T-cell (primary cell): ENCODE measurements at regions not wholly inside any gene's neighbourhood (a gene's known extent, or its start where the extent isn't known, plus 50 kb on each side); places are given as distances from the start of the nearest gene placed in this dataset.

Experiments used
- ATAC-seq, 4 experiments: fragments of 200-7000 bp in 3 of 4; fragments of 150-1000 bp in 1 of 4; cut with Tn5 transposase; replicated peaks in 1 of 4; 1 replicate in 3 of 4; 2 replicates in 1 of 4; pipeline ENCODE4 v1.10.0; 2021; ENCODE audit warnings: moderate library complexity in 3 of 4, mild to moderate bottlenecking in 2 of 4, moderate number of reproducible peaks in 1 of 4
- CTCF ChIA-PET, 2 donors: fragments of 300-600 bp; sonication (Branson Sonifier 250); formaldehyde crosslinking; loops; one replicate each; lab custom pipeline; 2022; ENCODE audit warnings: antibody characterized with exemption in 2 of 2; lab: Charles Lee
- POLR2A ChIA-PET, 2 donors: fragments of 300-600 bp; sonication (Branson Sonifier 250); formaldehyde crosslinking; loops; one replicate each; lab custom pipeline; 2022; ENCODE audit warnings: antibody characterized with exemption in 2 of 2; lab: Charles Lee
- DNase-seq, 35 experiments: peaks; one replicate each; pipeline versions ENCODE4 v3.0.0 to v3.0.0-alpha.2; 2013 to 2023
- H3K27ac ChIP-seq: one replicate; pipeline ENCODE4 v1.5.1; 2013; ENCODE audit warnings: low read length
- H3K27me3 ChIP-seq, 2 experiments: replicated peaks in 1 of 2; 1 replicate in 1 of 2; 2 replicates in 1 of 2; pipeline versions ENCODE4 v1.6.1 to v1.7.0; 2013; ENCODE audit warnings: low read length in 1 of 2, mixed read lengths in 1 of 2; ENCODE audit not compliant: control insufficient read depth in 2 of 2, insufficient read depth in 2 of 2; ENCODE audit errors: extremely low read depth in 1 of 2
- H3K36me3 ChIP-seq, 2 donors: 1 replicate in 1 of 2; 2 replicates in 1 of 2; pipeline versions ENCODE4 v1.6.1 to v1.7.0; 2013; ENCODE audit warnings: low read length in 1 of 2; ENCODE audit not compliant: control insufficient read depth in 2 of 2, insufficient read depth in 1 of 2; ENCODE audit errors: extremely low read depth in 1 of 2
- H3K4me1 ChIP-seq, 2 experiments: 1 replicate in 1 of 2; 2 replicates in 1 of 2; pipeline versions ENCODE4 v1.6.1 to v1.7.0; 2013; ENCODE audit warnings: low read length in 2 of 2, mixed read lengths in 1 of 2; ENCODE audit not compliant: insufficient read depth in 2 of 2, control insufficient read depth in 1 of 2; ENCODE audit errors: extremely low read depth in 1 of 2
- H3K4me3 ChIP-seq, 2 donors: 1 replicate in 1 of 2; 2 replicates in 1 of 2; pipeline versions ENCODE4 v1.5.1 to v1.7.0; 2013; ENCODE audit warnings: mild to moderate bottlenecking in 2 of 2, low read length in 1 of 2, moderate library complexity in 1 of 2; ENCODE audit not compliant: control insufficient read depth in 1 of 2; ENCODE audit errors: extremely low read depth in 1 of 2
- H3K9me3 ChIP-seq: 2 replicates; pipeline ENCODE4 v1.7.0; 2013
- H3K27ac Mint-ChIP-seq, 2 donors: one replicate each; pipeline ENCODE4 v1.8.0; 2020 to 2021; ENCODE audit warnings: mild to moderate bottlenecking in 2 of 2, mixed read lengths in 2 of 2
- H3K27me3 Mint-ChIP-seq, 2 donors: one replicate each; pipeline ENCODE4 v1.8.0; 2021 to 2022; ENCODE audit warnings: mixed read lengths in 2 of 2
- H3K36me3 Mint-ChIP-seq: one replicate; pipeline ENCODE4 v1.8.0; 2021; ENCODE audit warnings: mixed read lengths
- H3K4me1 Mint-ChIP-seq, 3 donors: one replicate each; pipeline ENCODE4 v1.8.0; 2020 to 2022; ENCODE audit warnings: mixed read lengths in 3 of 3, mild to moderate bottlenecking in 1 of 3
- H3K4me3 Mint-ChIP-seq, 3 donors: one replicate each; pipeline ENCODE4 v1.8.0; 2020 to 2022; ENCODE audit warnings: mild to moderate bottlenecking in 3 of 3, mixed read lengths in 3 of 3, moderate library complexity in 3 of 3
- H3K9me3 Mint-ChIP-seq, 3 donors: one replicate each; pipeline ENCODE4 v1.8.0; 2020 to 2022; ENCODE audit warnings: mixed read lengths in 3 of 3
- WGBS: methylation state at CpG from one replicate; pipeline ENCODE4 v1.1.5; 2013; ENCODE audit warnings: missing lambda C conversion rate; ENCODE audit not compliant: insufficient coverage; 5-methylcytosine and 5-hydroxymethylcytosine counted together

DNA sequence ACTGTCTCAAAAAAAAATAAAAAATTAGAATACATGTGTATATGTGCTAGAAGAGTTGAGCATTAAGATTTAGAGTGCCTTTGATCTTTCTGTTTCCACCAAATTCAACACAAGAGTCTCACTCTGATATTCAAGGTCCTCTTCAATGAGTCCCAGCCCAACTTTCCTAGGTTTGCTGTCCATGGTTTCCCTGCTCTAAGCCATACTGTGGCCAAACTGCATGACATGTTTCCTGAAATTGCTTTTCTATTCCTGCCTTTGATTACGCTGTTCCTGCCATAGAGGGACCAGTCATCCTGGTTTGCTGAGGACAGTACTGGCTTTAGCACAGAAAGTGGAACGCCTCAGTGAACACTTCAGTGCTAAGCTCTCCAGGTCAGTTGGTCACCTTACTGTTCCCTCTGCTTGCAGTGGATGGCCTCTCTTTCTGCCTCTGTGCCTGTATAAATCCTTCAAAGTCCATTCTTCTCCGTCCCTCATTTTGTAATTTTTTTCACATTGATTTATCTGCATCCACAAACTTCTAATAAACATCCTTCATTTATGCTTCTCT is 305.9 kb upstream of the PROX1 start:
- no peaks in the 10 kb centered on the region for H3K9me3 ChIP-seq
- no peaks in the 10 kb centered on the region for H3K4me1 Mint-ChIP-seq
- no peaks in the 10 kb centered on the region for H3K9me3 Mint-ChIP-seq
- ATAC-seq (no peak), DNase-seq (no peak)
- peaks cover 0 to 8% of the 10 kb centered on the region in 2 experiments for H3K27me3 ChIP-seq
- H3K27me3 Mint-ChIP-seq: peaks cover 0 to 8% of the 10 kb centered on the region in 2 donors
- ChIA-PET CTCF (no interaction called here), POLR2A (no interaction called here)
- no peak overlapping the region for H3K27ac ChIP-seq
- no peaks in the 10 kb centered on the region for H3K4me1 ChIP-seq
- no peaks in the 10 kb centered on the region for H3K36me3 ChIP-seq
- 78% methylated on average over 3 of the region's 3 CpGs for whole genome bisulfite sequencing
- H3K4me3 ChIP-seq: no peak overlapping the region
- H3K36me3 Mint-ChIP-seq: no peaks in the 10 kb centered on the region
- H3K27ac Mint-ChIP-seq: no peak overlapping the region
- H3K4me3 Mint-ChIP-seq: no peak overlapping the region

- no peaks in the 10 kb centered on the region for H3K36me3 Mint-ChIP-seq
Observed at GRCh38 chr1:213683529-213683928, 304.2 kb upstream of the PROX1 start.

GRCh38 chr1:213684454-213684853 is 303.3 kb upstream of the PROX1 start:
- Mint-ChIP-seq H3K27me3 (peaks cover 0 to 8% of the 10 kb centered on the region in 2 donors), H3K27ac (no peak overlapping the region), H3K36me3 (no peaks in the 10 kb centered on the region), H3K4me3 (no peak overlapping the region), H3K9me3 (no peaks in the 10 kb centered on the region), H3K4me1 (peaks cover 0 to 3% (median 0%) of the 10 kb centered on the region in 3 donors)
- Histone ChIP-seq H3K27me3 (peaks cover 0 to 8% of the 10 kb centered on the region in 2 experiments), H3K36me3 (no peaks in the 10 kb centered on the region), H3K4me3 (no peak overlapping the region), H3K27ac (no peak overlapping the region), H3K4me1 (no peaks in the 10 kb centered on the region), H3K9me3 (no peaks in the 10 kb centered on the region)
- CTCF ChIA-PET: no interaction called here
- POLR2A ChIA-PET: no interaction called here
- WGBS: 86% methylated on average over 3 of the region's 3 CpGs
- ATAC-seq (no peak), DNase-seq (no peak)

More at GRCh38 chr1:213683529-213683928, 304.2 kb upstream of the PROX1 start:
- WGBS: 83% methylated on average over 2 of the region's 7 CpGs
- Mint-ChIP-seq H3K4me3 (no peak overlapping the region), H3K27me3 (peaks cover 0 to 8% of the 10 kb centered on the region in 2 donors), H3K9me3 (no peaks in the 10 kb centered on the region), H3K27ac (no peak overlapping the region), H3K4me1 (peaks cover 0 to 3% (median 0%) of the 10 kb centered on the region in 3 donors)
- no peaks in the 10 kb centered on the region for H3K9me3 ChIP-seq
- no peak for DNase-seq
- no peaks in the 10 kb centered on the region for H3K36me3 ChIP-seq
- no peaks in the 10 kb centered on the region for H3K4me1 ChIP-seq
- CTCF ChIA-PET: no interaction called here
- H3K27ac ChIP-seq: no peak overlapping the region
- POLR2A ChIA-PET: no interaction called here
- no peak overlapping the region for H3K4me3 ChIP-seq
- no peak for ATAC-seq
- peaks cover 0 to 8% of the 10 kb centered on the region in 2 experiments for H3K27me3 ChIP-seq

DNA sequence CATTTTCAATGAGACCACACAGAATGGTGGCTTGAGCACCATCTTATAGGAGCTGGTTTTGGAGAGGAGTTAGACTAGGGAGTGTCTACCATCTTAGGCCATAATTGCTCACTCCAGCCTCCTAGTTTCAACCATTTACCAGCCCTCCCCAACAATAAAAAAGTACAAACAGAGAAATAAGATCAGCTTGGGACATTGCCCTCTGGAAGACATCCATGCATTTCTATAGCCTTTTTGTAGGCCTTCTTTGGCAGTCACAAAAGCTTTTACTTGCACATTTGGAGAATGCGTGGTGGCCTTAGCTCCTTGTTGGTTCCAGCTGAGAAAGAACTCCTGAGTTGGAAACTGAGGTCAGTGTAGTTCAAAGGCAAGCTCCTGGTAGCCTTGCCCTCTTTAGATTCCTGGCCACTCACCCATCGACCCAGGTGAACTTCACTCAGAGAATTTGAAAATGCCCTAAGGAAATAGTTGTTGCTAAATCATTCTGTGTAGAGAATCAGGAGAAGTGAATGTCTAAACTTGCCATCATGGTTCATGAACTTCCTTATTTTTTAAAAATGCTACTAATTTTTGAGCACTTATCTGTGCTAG is 301.7 kb upstream of the PROX1 start:
- ATAC-seq (no peak), DNase-seq (no peak)
- Histone ChIP-seq H3K9me3 (no peaks in the 10 kb centered on the region), H3K4me3 (no peak overlapping the region), H3K27ac (no peak overlapping the region), H3K4me1 (no peaks in the 10 kb centered on the region), H3K36me3 (no peaks in the 10 kb centered on the region), H3K27me3 (peaks cover 0 to 6% of the 10 kb centered on the region in 2 experiments)
- CTCF ChIA-PET: no interaction called here
- Mint-ChIP-seq H3K9me3 (no peaks in the 10 kb centered on the region), H3K27ac (no peak overlapping the region), H3K4me1 (peaks cover 0 to 3% (median 2%) of the 10 kb centered on the region in 3 donors), H3K4me3 (no peak overlapping the region), H3K36me3 (no peaks in the 10 kb centered on the region), H3K27me3 (peaks cover 0 to 8% of the 10 kb centered on the region in 2 donors)
- POLR2A ChIA-PET: interaction anchor here in 1 of 2 donors (0.6 kb wide), 1 partner anchor 12 kb away, joined by 3 read pairs; no protein-coding TSS in a partner anchor
- 86% methylated on average over 1 of the region's 2 CpGs for WGBS

DNA sequence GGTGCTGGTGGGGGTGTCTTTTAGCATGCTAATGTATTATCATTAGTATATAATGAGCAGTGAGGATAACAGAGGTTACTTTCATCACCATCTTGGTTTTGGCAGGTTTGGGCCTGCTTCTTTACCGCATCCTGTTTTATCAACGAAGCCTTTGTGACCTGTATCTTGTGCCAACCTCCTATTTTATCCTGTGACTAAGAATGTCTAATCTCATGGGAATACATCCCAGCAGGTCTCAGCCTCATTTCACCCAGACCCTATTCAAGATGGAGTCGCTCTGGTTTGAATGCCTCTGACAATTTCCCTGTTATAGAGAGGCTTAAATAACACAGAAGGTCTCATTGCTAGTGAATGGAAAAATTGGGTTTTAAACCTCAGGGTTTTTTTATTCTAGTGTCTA is 300.8 kb upstream of the PROX1 start:
- DNase-seq: no peak
- ChIA-PET CTCF (no interaction called here), POLR2A (no interaction called here)
- H3K4me1 ChIP-seq: no peaks in the 10 kb centered on the region
- H3K27me3 ChIP-seq: peaks cover 0 to 6% of the 10 kb centered on the region in 2 experiments
- 83% methylated on average over 2 of the region's 3 CpGs for WGBS
- ATAC-seq: no peak
- H3K4me3 Mint-ChIP-seq: no peak overlapping the region
- no peaks in the 10 kb centered on the region for H3K9me3 ChIP-seq
- H3K36me3 ChIP-seq: no peaks in the 10 kb centered on the region
- H3K36me3 Mint-ChIP-seq: no peaks in the 10 kb centered on the region
- no peak overlapping the region for H3K4me3 ChIP-seq
- peaks cover 0 to 4% of the 10 kb centered on the region in 2 donors for H3K27me3 Mint-ChIP-seq
- peaks cover 0 to 4% (median 3%) of the 10 kb centered on the region in 3 donors for H3K4me1 Mint-ChIP-seq
- no peak overlapping the region for H3K27ac Mint-ChIP-seq
- H3K27ac ChIP-seq: no peak overlapping the region
- no peaks in the 10 kb centered on the region for H3K9me3 Mint-ChIP-seq

GRCh38 chr1:213687832-213688231 is 299.9 kb upstream of the PROX1 start:
- peaks cover 0 to 4% (median 3%) of the 10 kb centered on the region in 3 donors for H3K4me1 Mint-ChIP-seq
- ChIA-PET POLR2A (no interaction called here), CTCF (no interaction called here)
- H3K4me1 ChIP-seq: no peaks in the 10 kb centered on the region
- H3K9me3 ChIP-seq: no peaks in the 10 kb centered on the region
- no peaks in the 10 kb centered on the region for H3K9me3 Mint-ChIP-seq
- no CpG with 5 or more reads among the region's 7 CpGs for WGBS
- peaks cover 0 to 6% of the 10 kb centered on the region in 2 experiments for H3K27me3 ChIP-seq
- H3K4me3 Mint-ChIP-seq: no peak overlapping the region
- ATAC-seq (no peak), DNase-seq (no peak)
- H3K27ac ChIP-seq: no peak overlapping the region
- H3K36me3 Mint-ChIP-seq: no peaks in the 10 kb centered on the region
- H3K27ac Mint-ChIP-seq: no peak overlapping the region
- H3K27me3 Mint-ChIP-seq: no peaks in the 10 kb centered on the region
- H3K36me3 ChIP-seq: no peaks in the 10 kb centered on the region
- H3K4me3 ChIP-seq: no peak overlapping the region
